Left kidney (tissue), 1 donor: ENCODE measurements at regions not wholly inside any gene's neighbourhood (a gene's known extent, or its start where the extent isn't known, plus 50 kb on each side); places are given as distances from the start of the nearest gene placed in this dataset.
"Not testable (repeated sequence)": the region's sequence is repeated elsewhere in the genome, so short reads cannot be mapped to it uniquely, and the experiment has no call there.

Source experiments
- DNase-seq: peaks from one replicate; pipeline ENCODE4 v3.0.0-alpha.2; 2013

DNA sequence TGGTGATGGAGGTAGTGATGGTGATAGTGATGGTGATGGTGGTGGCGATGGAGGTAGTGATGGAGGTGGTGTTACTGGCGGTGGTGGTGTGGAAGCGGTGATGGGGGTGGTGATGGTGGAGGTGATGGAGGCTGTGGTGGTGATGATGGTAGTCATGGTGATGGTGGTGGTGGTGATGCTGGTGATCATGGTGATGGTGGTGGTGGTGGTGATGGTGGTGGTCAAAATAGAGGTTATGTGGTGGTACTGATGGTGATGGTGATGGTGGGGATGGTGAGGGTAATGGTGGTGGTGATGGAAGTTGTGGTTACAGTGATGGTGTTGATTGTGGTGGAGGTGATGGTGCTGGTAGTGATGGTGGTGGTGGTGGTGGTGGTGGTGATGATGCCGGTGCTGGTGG, 199.2 kb downstream of the IGLL1 start:
- DNase-seq = no peak

DNA sequence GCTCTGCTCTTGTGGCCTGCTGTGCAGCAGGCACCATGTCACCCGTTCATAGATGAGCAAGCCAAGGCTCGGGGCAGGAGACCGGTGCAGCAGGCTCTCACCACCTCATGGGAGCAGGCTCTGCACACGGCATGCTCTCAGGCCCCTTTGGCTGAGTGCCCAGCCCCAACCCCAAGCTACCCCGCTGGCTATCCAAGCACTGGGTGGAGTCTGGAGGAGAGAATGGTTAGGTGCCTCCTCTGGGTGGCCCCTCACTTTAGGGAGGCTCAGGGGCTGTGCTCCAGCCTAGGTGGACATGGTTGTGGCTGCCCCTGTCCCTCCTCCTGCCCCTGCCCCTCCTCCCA, 199.9 kb downstream of the IGLL1 start:
- no peak for DNase-seq

DNA sequence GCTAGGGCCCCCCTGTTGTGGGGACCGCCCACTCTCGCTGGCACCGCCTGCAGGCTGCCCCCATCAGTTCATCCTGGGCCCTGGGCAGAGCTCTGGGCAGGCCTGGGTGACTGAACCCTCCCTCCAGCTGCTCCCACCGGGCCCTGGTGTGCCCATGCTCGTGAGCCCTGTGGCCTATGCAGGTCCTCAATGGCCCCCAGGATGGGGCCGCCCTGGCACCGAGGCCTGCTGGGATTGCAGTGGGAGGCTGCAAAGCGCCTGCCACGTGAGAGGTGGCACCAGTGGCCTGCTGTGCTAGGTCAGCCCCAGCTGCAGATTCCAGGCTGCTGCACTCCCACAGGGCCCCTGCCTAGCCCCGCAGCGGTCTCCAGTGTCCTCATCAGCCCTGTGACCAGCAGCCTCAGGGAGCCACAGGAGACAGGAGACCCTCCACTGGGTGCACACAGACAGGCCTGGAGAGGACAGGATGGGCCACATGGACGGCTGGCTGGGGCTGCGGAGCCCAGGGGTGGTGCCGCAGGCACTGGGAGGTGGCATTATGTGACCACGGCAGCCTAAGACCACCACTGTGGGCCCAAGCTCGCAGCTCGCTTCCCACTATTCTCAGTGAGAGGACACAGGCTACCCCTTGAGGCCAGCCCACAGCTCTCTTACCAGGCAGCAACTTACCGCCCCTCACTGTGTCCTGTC, 199.4 kb downstream of the BCR start:
- DNase-seq = not testable (repeated sequence)

DNA sequence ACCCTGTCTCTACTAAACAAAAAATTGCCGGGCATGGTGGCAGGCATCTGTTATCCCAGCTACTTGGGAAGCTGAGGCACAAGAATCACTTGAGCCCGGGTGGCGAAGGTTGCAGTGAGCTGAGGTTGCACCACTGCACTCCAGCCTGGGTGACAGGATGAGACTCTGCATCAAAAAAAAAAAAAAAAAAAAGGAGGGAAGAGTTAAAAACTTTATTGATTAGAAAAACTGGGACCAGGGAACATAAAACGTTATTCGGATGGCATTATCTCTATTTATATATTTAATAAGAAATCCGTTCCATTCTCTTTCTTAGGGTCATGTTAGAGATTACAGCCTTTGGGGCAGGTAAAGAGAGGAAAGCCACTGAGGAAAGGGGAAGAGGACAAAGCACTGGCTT, 197.5 kb downstream of the BCR start:
- DNase-seq = no peak

DNA sequence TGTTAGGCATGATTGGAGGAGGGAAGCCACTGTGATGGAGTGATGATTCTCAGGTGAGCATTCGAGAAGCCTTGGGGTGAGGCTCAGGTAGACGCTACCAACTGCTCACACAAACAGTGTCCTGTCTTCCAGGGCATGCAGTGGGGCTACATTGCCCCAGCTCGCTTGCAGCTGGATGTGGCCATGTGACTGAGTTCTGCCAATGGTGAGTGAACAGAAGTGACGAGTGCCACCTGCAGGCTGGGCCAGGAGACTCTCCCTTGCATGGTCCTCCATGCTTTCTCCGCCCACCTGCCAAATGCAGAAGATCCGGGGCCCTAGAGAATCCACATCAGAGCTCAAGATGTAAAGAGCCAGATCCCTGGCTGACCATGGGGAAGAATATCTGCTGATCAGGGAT, 195.9 kb downstream of the BCR start:
- no peak for DNase-seq

DNA sequence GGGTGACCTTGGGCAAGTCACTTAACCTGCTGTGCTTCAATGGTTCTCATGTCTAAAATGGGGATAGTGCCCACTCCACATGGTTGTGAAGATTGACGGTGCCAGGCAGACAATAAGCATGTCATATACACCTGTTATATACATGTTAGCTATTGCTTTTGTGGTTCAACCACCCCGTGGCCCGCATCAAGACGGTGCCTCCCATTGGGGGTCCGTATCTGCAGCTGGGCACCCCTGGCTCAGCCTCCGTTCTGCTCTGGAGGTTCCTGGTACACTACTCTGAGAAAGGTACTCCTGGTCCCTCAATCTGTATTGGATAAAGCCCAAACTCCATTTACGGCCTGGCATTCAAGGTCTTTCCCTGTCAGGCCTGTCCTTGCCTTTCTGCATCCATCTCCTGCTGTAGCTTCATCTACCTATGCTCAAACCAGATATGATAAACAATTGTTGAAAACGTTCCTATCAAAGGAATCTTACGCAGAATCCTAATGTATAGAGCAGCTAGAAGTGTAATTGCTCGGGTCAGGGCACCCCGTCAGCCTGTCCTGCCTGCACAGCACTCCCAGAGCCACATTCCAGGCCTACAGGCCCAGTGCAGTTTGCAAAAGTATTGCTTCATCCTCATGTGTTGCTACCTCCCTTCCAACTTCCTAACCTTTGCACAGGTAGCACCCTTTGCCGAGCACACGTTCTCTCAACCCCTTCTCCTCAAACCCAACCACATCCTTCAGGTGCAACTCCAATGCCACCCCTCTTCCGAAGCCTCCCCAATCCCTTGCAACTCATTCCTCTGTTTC, 194.9 kb downstream of the BCR start:
- DNase-seq = no peak

DNA sequence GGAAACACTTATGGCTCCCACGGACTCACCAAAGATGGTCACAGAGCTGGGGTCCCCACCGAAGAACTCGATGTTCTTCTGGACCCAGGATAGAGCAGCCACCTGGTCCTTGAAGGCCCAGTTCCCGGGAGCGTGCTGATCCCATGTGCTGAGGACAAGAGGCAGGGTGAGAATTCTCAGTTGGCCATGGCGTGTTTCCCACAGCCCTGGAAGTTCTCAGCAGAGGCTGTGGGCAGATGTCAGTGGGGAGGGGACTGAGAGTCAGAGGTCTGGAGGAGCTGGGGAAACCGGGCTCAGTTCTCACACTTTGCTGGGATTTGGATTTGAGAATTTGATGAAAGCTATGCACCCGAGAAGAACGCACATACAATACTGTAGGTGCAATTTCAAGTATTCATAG, 193.3 kb downstream of the BCR start:
- DNase-seq = no peak

DNA sequence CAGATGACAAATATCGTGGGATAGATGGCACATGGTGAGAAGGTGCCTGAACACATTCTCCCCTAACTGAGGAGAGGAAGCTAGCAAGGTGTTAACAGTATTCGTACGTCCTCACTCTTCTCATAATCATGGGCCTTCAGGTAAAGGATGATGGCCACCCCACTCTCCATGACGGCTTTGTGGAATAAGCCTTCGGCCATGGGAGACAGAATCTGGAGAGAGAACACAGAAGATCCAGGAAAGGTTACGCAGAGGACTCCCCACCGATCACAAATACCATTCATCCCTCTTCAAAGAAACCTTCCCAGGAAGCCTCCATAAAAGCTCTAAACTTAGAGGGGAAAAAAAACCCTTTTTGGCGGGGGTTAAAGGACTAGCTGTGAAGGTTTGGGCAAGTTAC, 189.9 kb downstream of the BCR start:
- DNase-seq = no peak

DNA sequence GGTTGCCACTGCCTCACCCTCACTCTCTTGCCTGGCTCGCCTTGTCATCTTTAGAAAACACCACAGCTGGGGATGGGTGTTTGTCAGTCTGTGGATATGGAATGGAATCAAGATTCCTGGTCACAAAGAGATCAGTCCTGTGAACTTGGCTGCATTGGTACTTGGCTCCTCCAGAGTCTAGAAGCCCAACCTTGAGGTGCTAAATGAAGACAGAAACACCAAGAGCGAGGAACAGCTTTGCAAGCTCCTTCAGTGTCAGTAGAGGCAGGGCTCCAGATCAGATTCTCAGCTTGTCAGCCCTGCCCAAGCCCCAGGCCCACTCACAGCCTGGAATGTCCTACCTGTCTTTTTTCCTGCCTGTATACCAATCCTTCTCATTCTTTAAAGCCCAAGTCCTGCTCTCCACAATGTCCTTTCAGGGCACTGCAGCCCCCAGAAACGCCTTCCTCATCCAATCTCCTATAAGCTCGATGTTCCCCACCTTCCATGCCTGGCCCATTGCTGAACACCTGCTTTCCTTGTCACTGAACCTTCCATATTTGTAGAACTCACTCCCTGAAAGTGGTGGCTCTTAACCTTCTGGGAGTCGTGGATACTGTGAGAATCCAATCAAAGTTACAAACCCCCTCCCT, 188.9 kb downstream of the BCR start:
- no peak for DNase-seq
